HEK293 (cell line): ENCODE measurements at regions not wholly inside any gene's neighbourhood (a gene's known extent, or its start where the extent isn't known, plus 50 kb on each side); places are given as distances from the start of the nearest gene placed in this dataset.

Source experiments
- CTCF ChIA-PET: fragments of 350-600 bp; formaldehyde crosslinking; extraction: SDS; loops from one replicate; lab custom pipeline; 2021; ENCODE audit warnings: antibody characterized with exemption; lab: Yijun Ruan, JAX
- POLR2A ChIA-PET: fragments of 300-600 bp; formaldehyde crosslinking; extraction: SDS; loops from one replicate; lab custom pipeline; 2020; ENCODE audit warnings: antibody characterized with exemption, inconsistent platforms; lab: Yijun Ruan, JAX
- H3K27ac ChIP-seq: fragments of 200-500 bp; sonication (Bioruptor generic); 2 replicates; pipeline ENCODE4 v1.5.1; 2014; ENCODE audit warnings: low read depth, low read length, control low read depth, inconsistent platforms; ENCODE audit errors: extremely low read depth
- H3K36me3 ChIP-seq, 2 experiments: fragments of 200-500 bp in 1 of 2; sonication (Bioruptor generic) in 1 of 2; 1 replicate in 1 of 2; 2 replicates in 1 of 2; pipeline ENCODE4 v1.5.1; 2014 to 2017; ENCODE audit warnings: inconsistent platforms in 2 of 2, low read length in 2 of 2; ENCODE audit not compliant: control insufficient read depth in 2 of 2, insufficient read depth in 1 of 2
- H3K4me1 ChIP-seq: fragments of 200-500 bp; sonication (Bioruptor generic); 2 replicates; pipeline ENCODE4 v1.5.1; 2014; ENCODE audit warnings: mild to moderate bottlenecking, low read length, inconsistent platforms; ENCODE audit not compliant: control insufficient read depth, insufficient read depth
- H3K4me3 ChIP-seq: 2 replicates; pipeline ENCODE4 v1.5.1; 2011; ENCODE audit warnings: low read depth, mild to moderate bottlenecking, control low read depth, low read length, moderate library complexity
- H3K9me3 ChIP-seq: fragments of 200-500 bp; sonication (Bioruptor generic); 2 replicates; pipeline ENCODE4 v1.5.1; 2014; ENCODE audit warnings: low read depth, low read length, inconsistent platforms; ENCODE audit not compliant: control insufficient read depth, insufficient read depth
- GLI2 ChIP-seq: fragments of 450-650 bp; formaldehyde crosslinking; IDR thresholded peaks from 2 replicates; pipeline ENCODE4; 2017; ENCODE audit warnings: missing biosample characterization, missing genetic modification characterization, low read depth, borderline replicate concordance
- GLI4 ChIP-seq: fragments of 450-650 bp; formaldehyde crosslinking; IDR thresholded peaks from 2 replicates; pipeline ENCODE4 v1.5.1; 2016; ENCODE audit warnings: missing biosample characterization, missing genetic modification characterization
- YY1 ChIP-seq: fragments of 450-650 bp; formaldehyde crosslinking; IDR thresholded peaks from 2 replicates; pipeline ENCODE4 v1.5.1; 2018; ENCODE audit warnings: missing biosample characterization, missing genetic modification characterization
- ZIC2 ChIP-seq: fragments of 450-650 bp; formaldehyde crosslinking; IDR thresholded peaks from 2 replicates; pipeline ENCODE4 v1.5.1; 2016; ENCODE audit warnings: missing biosample characterization, missing genetic modification characterization
- ZNF133 ChIP-seq: fragments of 450-650 bp; formaldehyde crosslinking; IDR thresholded peaks from 2 replicates; pipeline ENCODE4 v1.5.1; 2016; ENCODE audit warnings: missing biosample characterization, missing genetic modification characterization
- ZNF184 ChIP-seq: fragments of 450-650 bp; IDR thresholded peaks from 2 replicates; pipeline ENCODE4 v1.5.1; 2018; ENCODE audit warnings: missing biosample characterization, mild to moderate bottlenecking, missing genetic modification characterization
- ZNF202 ChIP-seq: fragments of 450-650 bp; formaldehyde crosslinking; IDR thresholded peaks from 2 replicates; pipeline ENCODE4 v1.5.1; 2016; ENCODE audit warnings: missing biosample characterization, missing genetic modification characterization, borderline replicate concordance
- ZNF214 ChIP-seq: fragments of 450-650 bp; formaldehyde crosslinking; IDR thresholded peaks from 2 replicates; pipeline ENCODE4 v1.5.1; 2017; ENCODE audit warnings: missing biosample characterization, mild to moderate bottlenecking, missing genetic modification characterization, borderline replicate concordance
- ZNF423 ChIP-seq: fragments of 450-650 bp; formaldehyde crosslinking; IDR thresholded peaks from 2 replicates; pipeline ENCODE4 v1.5.1; 2016; ENCODE audit warnings: missing biosample characterization, missing genetic modification characterization
- ZNF518A ChIP-seq: fragments of 450-650 bp; formaldehyde crosslinking; conservative IDR thresholded peaks from 2 replicates; pipeline ENCODE4 v1.5.1; 2016; ENCODE audit warnings: low read depth, missing biosample characterization, missing genetic modification characterization
- ZNF623 ChIP-seq: fragments of 450-650 bp; formaldehyde crosslinking; IDR thresholded peaks from 2 replicates; pipeline ENCODE4 v1.5.1; 2016; ENCODE audit warnings: missing biosample characterization, missing genetic modification characterization
- ZNF639 ChIP-seq: fragments of 450-650 bp; formaldehyde crosslinking; IDR thresholded peaks from 2 replicates; pipeline ENCODE4 v1.5.1; 2016; ENCODE audit warnings: missing biosample characterization, missing genetic modification characterization
- ZNF660 ChIP-seq: fragments of 450-650 bp; IDR thresholded peaks from 2 replicates; pipeline ENCODE4 v1.5.1; 2018; ENCODE audit warnings: missing biosample characterization, mild to moderate bottlenecking, missing genetic modification characterization
- ZNF664 ChIP-seq: fragments of 450-650 bp; formaldehyde crosslinking; IDR thresholded peaks from 2 replicates; pipeline ENCODE4 v1.5.1; 2016; ENCODE audit warnings: missing biosample characterization, missing genetic modification characterization
- ZSCAN5A ChIP-seq: fragments of 450-650 bp; formaldehyde crosslinking; IDR thresholded peaks from 2 replicates; pipeline ENCODE4 v1.5.1; 2016; ENCODE audit warnings: missing biosample characterization, missing genetic modification characterization

DNA sequence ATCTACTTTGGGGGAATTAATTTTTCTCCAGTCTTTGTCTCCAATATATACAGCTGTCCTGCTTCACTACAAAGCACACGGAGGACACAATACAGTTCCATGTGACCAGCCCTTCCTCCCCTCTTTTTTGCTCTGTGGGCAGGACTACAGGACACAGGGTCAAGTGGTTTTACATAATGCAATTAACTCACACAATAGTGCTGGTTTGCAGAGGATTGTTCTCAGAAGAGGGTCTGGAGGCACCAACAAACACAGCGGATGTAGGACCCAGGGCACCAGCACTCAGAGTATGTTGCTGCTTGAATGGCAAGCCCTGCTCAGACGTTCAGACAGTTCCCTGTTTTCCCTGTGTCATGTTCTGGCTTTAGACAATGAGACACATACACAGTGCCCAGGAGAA lies 52.0 kb upstream of the NPTX2 start:
- Histone ChIP-seq H3K9me3 (no peaks in the 10 kb centered on the region), H3K27ac (no peak overlapping the region), H3K4me1 (no peaks in the 10 kb centered on the region), H3K4me3 (no peak overlapping the region), H3K36me3 (no peaks in the 10 kb centered on the region)
- TF ChIP-seq ZNF664 (tag by site-specific recombination) = no peak
- no peak for TF ChIP-seq ZIC2 (tag by site-specific recombination)
- POLR2A ChIA-PET = no interaction called here
- CTCF ChIA-PET = no interaction called here

DNA sequence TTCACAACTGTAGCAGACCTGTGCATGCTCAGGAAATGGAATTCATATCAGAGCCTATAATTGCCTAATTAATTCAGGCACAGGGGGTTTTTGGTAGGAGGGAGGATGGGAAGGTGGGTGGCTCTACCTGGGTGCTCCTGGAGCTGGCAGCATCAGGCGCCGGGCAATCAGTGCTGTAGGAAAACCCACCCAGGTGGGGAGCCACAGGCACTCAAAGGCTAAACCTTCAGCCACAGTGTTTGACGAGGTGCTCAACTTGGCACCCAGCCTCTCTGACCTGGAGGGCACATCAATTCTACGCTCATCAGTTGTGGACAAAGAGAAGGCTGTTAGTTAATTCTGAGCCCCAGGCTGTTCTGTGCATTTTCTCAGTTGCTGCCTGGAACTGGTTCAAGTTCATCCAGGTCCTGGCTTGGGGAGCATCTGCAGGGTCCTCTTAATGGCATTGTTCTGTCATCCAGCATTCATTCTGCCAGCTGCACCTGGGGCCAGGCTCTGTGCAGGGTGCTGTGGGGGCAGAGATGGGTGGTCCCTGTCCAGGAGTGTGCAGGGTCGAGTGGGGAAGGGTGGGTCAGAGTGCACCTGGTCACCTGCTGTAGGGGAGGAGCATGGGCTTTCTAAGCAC lies 54.1 kb upstream of the NPTX2 start:
- H3K4me1 ChIP-seq = no peaks in the 10 kb centered on the region
- POLR2A ChIA-PET = no interaction called here
- TF ChIP-seq ZNF133 (tag by site-specific recombination) (no peak), ZNF423 (tag by site-specific recombination) (no peak)
- TF ChIP-seq, all 188 proteins: peak for 0
- H3K36me3 ChIP-seq = no peaks in the 10 kb centered on the region
- H3K4me3 ChIP-seq = no peak overlapping the region
- CTCF ChIA-PET = no interaction called here
- no peaks in the 10 kb centered on the region for H3K9me3 ChIP-seq
- no peak overlapping the region for H3K27ac ChIP-seq

DNA sequence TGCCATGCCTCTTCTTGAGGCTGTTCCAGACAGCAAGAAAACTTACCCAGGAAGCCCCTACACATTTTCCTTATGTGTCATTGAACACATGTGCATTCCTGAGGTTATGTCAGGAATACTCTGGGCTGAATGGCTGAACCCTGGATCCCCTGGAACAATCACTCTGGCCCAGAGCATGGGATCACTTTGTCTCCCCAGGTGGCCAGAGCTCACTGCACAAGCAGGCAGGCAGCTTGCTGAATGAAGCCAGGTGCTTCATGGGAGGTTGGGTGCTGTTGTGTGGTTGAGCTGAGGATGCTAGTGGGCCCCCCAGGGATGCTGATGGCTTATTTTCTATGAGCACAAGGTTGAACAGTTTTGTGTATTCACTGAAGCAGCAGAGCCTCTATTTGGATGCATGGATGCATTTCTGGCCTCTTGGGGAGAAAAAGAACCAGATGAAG lies 54.7 kb upstream of the NPTX2 start:
- no peak overlapping the region for H3K4me3 ChIP-seq
- TF ChIP-seq YY1 (no peak), ZNF639 (no peak), ZNF184 (tag by site-specific recombination) (no peak), ZNF660 (no peak), ZNF202 (tag by site-specific recombination) (no peak), GLI2 (no peak), ZNF518A (tag by site-specific recombination) (no peak), ZNF623 (tag by site-specific recombination) (no peak), ZNF214 (tag by site-specific recombination) (no peak), GLI4 (tag by site-specific recombination) (no peak), ZSCAN5A (tag by site-specific recombination) (no peak)
- no peaks in the 10 kb centered on the region for H3K4me1 ChIP-seq
- no peaks in the 10 kb centered on the region for H3K36me3 ChIP-seq
- CTCF ChIA-PET = interaction anchor here (0.7 kb wide), 1 partner anchor 250 kb away, joined by 3 read pairs; no protein-coding TSS in a partner anchor
- H3K9me3 ChIP-seq = no peaks in the 10 kb centered on the region
- POLR2A ChIA-PET = no interaction called here
- H3K27ac ChIP-seq = no peak overlapping the region
